CD14-positive monocyte (primary cell): ENCODE measurements at regions not wholly inside any gene's neighbourhood (a gene's known extent, or its start where the extent isn't known, plus 50 kb on each side); places are given as distances from the start of the nearest gene placed in this dataset.

ENCODE experiments used
- DNase-seq, 3 donors: peaks; one replicate each; pipeline ENCODE4 v3.0.0-alpha.2; 2011 to 2022
- H2AFZ ChIP-seq: 2 replicates; pipeline ENCODE4 v1.6.0; 2012; ENCODE audit warnings: mild to moderate bottlenecking, low read depth, low read length, inconsistent platforms; ENCODE audit not compliant: insufficient read depth, poor library complexity, severe bottlenecking
- H3K27ac ChIP-seq, 2 donors: 1 replicate in 1 of 2; 2 replicates in 1 of 2; pipeline ENCODE4 v1.5.1; 2012 to 2013; ENCODE audit warnings: low read length in 2 of 2, control low read depth in 1 of 2, inconsistent platforms in 1 of 2, low read depth in 1 of 2, mild to moderate bottlenecking in 1 of 2
- H3K27me3 ChIP-seq, 2 donors: one replicate each; pipeline versions ENCODE4 v1.6.0 to v1.6.1; 2011 to 2013; ENCODE audit warnings: low read length in 2 of 2; ENCODE audit not compliant: control insufficient read depth in 2 of 2, insufficient read depth in 2 of 2
- H3K36me3 ChIP-seq, 2 donors: replicated peaks in 1 of 2; 1 replicate in 1 of 2; 2 replicates in 1 of 2; pipeline versions ENCODE4 v1.5.1 to v1.6.1; 2012 to 2013; ENCODE audit warnings: low read length in 2 of 2, control low read depth in 1 of 2, inconsistent platforms in 1 of 2, mild to moderate bottlenecking in 1 of 2; ENCODE audit not compliant: insufficient read depth in 2 of 2, control insufficient read depth in 1 of 2
- H3K4me1 ChIP-seq, 2 donors: 1 replicate in 1 of 2; 2 replicates in 1 of 2; pipeline versions ENCODE4 v1.5.1 to v1.6.1; 2012 to 2013; ENCODE audit warnings: low read length in 2 of 2, control low read depth in 1 of 2, inconsistent platforms in 1 of 2, mild to moderate bottlenecking in 1 of 2, moderate library complexity in 1 of 2; ENCODE audit not compliant: insufficient read depth in 2 of 2, control insufficient read depth in 1 of 2
- H3K4me2 ChIP-seq: replicated peaks from 2 replicates; pipeline ENCODE3; 2012; ENCODE audit warnings: low read length, moderate library complexity, mild to moderate bottlenecking; ENCODE audit not compliant: poor library complexity, severe bottlenecking; ENCODE audit errors: extremely low read depth
- H3K4me3 ChIP-seq, 3 experiments: fragments of 200-600 bp in 1 of 3; sonication (generic) in 1 of 3; replicated peaks in 1 of 3; 1 replicate in 2 of 3; 2 replicates in 1 of 3; pipeline ENCODE4 v1.5.1; 2011 to 2013; ENCODE audit warnings: low read length in 3 of 3, mild to moderate bottlenecking in 3 of 3, control low read depth in 2 of 3, low read depth in 2 of 3, inconsistent platforms in 1 of 3, moderate library complexity in 1 of 3
- H3K79me2 ChIP-seq: 2 replicates; pipeline ENCODE4 v1.6.0; 2012; ENCODE audit warnings: mild to moderate bottlenecking, control low read depth, inconsistent platforms, low read length, moderate library complexity; ENCODE audit not compliant: insufficient read depth
- H3K9ac ChIP-seq: 2 replicates; pipeline ENCODE4 v1.6.0; 2017; ENCODE audit warnings: low read length, mild to moderate bottlenecking; ENCODE audit not compliant: insufficient read depth, poor library complexity, severe bottlenecking
- H3K9me3 ChIP-seq, 2 donors: replicated peaks in 1 of 2; 1 replicate in 1 of 2; 2 replicates in 1 of 2; pipeline versions ENCODE4 v1.5.1 to v1.6.1; 2012 to 2013; ENCODE audit warnings: low read length in 2 of 2, control low read depth in 1 of 2; ENCODE audit not compliant: control insufficient read depth in 1 of 2, insufficient read depth in 1 of 2
- H4K20me1 ChIP-seq: 2 replicates; pipeline ENCODE4 v1.6.0; 2012; ENCODE audit warnings: mild to moderate bottlenecking, low read length, control low read depth, moderate library complexity; ENCODE audit not compliant: insufficient read depth
- H3K27ac Mint-ChIP-seq, 7 donors: one replicate each; pipeline ENCODE4 v1.8.0; 2020; ENCODE audit warnings: mild to moderate bottlenecking in 7 of 7, mixed read lengths in 7 of 7, moderate library complexity in 6 of 7, inconsistent platforms in 2 of 7
- H3K27me3 Mint-ChIP-seq, 3 donors: one replicate each; pipeline ENCODE4 v1.8.0; 2021 to 2022; ENCODE audit warnings: low read depth in 3 of 3, mild to moderate bottlenecking in 3 of 3, mixed read lengths in 3 of 3, moderate library complexity in 3 of 3, inconsistent platforms in 1 of 3
- H3K36me3 Mint-ChIP-seq, 2 donors: one replicate each; pipeline ENCODE4 v1.8.0; 2020; ENCODE audit warnings: mixed read lengths in 2 of 2, inconsistent platforms in 1 of 2, mild to moderate bottlenecking in 1 of 2
- H3K4me1 Mint-ChIP-seq: one replicate; pipeline ENCODE4 v1.8.0; 2020; ENCODE audit warnings: mild to moderate bottlenecking, mixed read lengths
- H3K4me3 Mint-ChIP-seq, 2 donors: one replicate each; pipeline ENCODE4 v1.8.0; 2020; ENCODE audit warnings: mild to moderate bottlenecking in 2 of 2, mixed read lengths in 2 of 2, moderate library complexity in 1 of 2
- H3K9me3 Mint-ChIP-seq, 7 donors: one replicate each; pipeline ENCODE4 v1.8.0; 2020 to 2022; ENCODE audit warnings: mixed read lengths in 7 of 7, mild to moderate bottlenecking in 6 of 7, moderate library complexity in 6 of 7, inconsistent platforms in 2 of 7
- WGBS: methylation state at CpG from one replicate; pipeline ENCODE4 v1.1.5; 2013; ENCODE audit warnings: missing lambda C conversion rate; ENCODE audit not compliant: insufficient coverage; 5-methylcytosine and 5-hydroxymethylcytosine counted together
- intact Hi-C, 2 donors: fragments of 100-400 bp; cut with micrococcal nuclease; formaldehyde crosslinking; loops; one replicate each; pipeline versions ENCODE4 v1.15.0 to v1.15.1; 2023
- TF ChIP-seq, protein P1 (sequence below): fragments of 200-600 bp; IDR thresholded peaks from one replicate; pipeline ENCODE4 v1.8.0; 2022; ENCODE audit warnings: antibody characterized with exemption, mild to moderate bottlenecking

DNA sequence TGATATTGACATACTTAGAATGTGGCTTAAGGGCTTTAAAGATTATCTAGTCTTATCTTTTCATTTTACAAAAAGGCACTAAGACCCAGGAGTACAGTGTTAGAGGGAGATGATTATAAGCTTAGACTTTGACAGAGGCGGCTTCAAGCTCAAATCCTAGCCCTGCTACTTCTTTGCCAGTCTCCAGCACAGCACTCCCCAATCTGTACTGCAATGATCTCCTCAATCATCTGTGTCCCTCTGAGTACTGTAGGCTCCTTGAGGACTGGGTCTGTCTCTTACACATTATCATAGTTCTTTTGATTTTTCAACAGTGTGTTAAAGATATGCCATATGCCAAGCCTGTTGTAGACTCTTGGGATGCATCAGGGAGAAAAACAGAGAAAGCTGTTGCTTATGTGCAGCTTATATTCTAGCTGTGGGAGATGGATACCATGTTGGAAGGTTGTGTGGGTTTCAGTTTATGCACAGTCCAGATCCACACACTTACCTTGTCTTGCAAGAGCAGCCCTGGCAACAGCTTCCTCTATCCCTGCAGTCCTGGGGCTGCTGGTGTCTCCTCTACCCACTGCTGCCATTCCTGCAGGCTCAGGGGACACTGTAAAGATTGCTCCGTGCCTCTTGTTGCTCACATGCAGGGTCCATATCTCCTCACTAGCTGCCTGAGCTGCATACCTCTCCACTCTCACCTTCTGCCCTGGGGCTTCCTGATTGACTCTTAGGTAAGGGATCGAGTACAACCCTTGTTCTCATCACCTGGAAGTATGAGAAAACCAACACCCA, 103.9 kb upstream of the TSPAN2 start:
- DNase-seq = no peak
- no CpG with 5 or more reads among the region's 3 CpGs for WGBS
- H3K9ac ChIP-seq = no peak overlapping the region
- no peaks in the 10 kb centered on the region for H4K20me1 ChIP-seq
- H3K4me3 ChIP-seq = no peak overlapping the region
- H3K4me2 ChIP-seq = no peak overlapping the region
- intact Hi-C loops = no loop called here
- no peak overlapping the region for H3K4me3 Mint-ChIP-seq
- no peaks in the 10 kb centered on the region for H3K4me1 Mint-ChIP-seq
- peaks cover 0 to 2% of the 10 kb centered on the region in 2 donors for H3K27me3 ChIP-seq
- H3K27ac Mint-ChIP-seq = no peak overlapping the region
- no peak overlapping the region for H2AFZ ChIP-seq
- TF ChIP-seq, protein P1, sequence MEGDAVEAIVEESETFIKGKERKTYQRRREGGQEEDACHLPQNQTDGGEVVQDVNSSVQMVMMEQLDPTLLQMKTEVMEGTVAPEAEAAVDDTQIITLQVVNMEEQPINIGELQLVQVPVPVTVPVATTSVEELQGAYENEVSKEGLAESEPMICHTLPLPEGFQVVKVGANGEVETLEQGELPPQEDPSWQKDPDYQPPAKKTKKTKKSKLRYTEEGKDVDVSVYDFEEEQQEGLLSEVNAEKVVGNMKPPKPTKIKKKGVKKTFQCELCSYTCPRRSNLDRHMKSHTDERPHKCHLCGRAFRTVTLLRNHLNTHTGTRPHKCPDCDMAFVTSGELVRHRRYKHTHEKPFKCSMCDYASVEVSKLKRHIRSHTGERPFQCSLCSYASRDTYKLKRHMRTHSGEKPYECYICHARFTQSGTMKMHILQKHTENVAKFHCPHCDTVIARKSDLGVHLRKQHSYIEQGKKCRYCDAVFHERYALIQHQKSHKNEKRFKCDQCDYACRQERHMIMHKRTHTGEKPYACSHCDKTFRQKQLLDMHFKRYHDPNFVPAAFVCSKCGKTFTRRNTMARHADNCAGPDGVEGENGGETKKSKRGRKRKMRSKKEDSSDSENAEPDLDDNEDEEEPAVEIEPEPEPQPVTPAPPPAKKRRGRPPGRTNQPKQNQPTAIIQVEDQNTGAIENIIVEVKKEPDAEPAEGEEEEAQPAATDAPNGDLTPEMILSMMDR = no peak
- H3K4me1 ChIP-seq = no peaks in the 10 kb centered on the region
- peaks cover 0 to 4% (median 1%) of the 10 kb centered on the region in 3 donors for H3K27me3 Mint-ChIP-seq
- no peaks in the 10 kb centered on the region for H3K36me3 Mint-ChIP-seq
- no peaks in the 10 kb centered on the region for H3K36me3 ChIP-seq
- no peaks in the 10 kb centered on the region for H3K79me2 ChIP-seq
- H3K27ac ChIP-seq = no peak overlapping the region
- no peaks in the 10 kb centered on the region for H3K9me3 ChIP-seq
- no peaks in the 10 kb centered on the region for H3K9me3 Mint-ChIP-seq

DNA sequence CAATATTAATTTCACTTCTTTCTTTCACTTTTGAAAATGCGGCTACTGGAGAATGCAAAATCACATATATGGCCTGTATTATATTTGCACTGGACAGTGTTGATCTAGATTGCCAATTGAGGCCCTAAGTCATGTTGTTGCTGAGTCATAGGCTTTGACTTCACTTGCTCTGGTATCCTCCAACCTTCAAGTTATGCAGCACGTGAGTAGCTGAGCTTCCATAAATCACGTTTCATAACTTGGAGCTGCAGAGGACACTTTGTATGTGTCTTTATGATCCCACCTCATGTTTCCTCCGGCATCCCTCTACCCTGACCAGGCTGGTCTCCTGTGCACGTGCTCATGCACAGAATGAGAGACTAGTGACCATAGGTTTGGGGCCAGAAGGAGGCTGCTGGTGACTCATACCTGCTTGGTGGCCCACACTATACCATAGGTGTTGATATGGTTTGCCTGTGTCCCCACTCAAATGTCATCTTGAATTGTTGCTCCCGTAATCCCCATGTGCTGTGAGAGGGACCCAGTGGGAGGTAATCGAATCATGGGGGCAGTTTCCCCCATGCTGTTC, 103.0 kb upstream of the TSPAN2 start:
- Histone ChIP-seq H3K9ac (no peak overlapping the region), H3K27me3 (no peaks in the 10 kb centered on the region), H3K79me2 (no peaks in the 10 kb centered on the region), H3K36me3 (no peaks in the 10 kb centered on the region), H4K20me1 (no peaks in the 10 kb centered on the region), H2AFZ (no peak overlapping the region), H3K4me3 (no peak overlapping the region), H3K9me3 (no peaks in the 10 kb centered on the region), H3K4me2 (no peak overlapping the region), H3K4me1 (no peaks in the 10 kb centered on the region), H3K27ac (no peak overlapping the region)
- Mint-ChIP-seq H3K27me3 (peaks cover 0 to 5% (median 1%) of the 10 kb centered on the region in 3 donors), H3K4me3 (no peak overlapping the region), H3K36me3 (no peaks in the 10 kb centered on the region), H3K4me1 (no peaks in the 10 kb centered on the region), H3K9me3 (no peaks in the 10 kb centered on the region), H3K27ac (no peak overlapping the region)
- no peak for DNase-seq
- intact Hi-C loops = no loop called here
- TF ChIP-seq, protein P1 = no peak
- WGBS = 87% methylated on average over 5 of the region's 7 CpGs
